ENCODE measurements at regions not wholly inside any gene's neighbourhood (a gene's known extent, or its start where the extent isn't known, plus 50 kb on each side); places are given as distances from the start of the nearest gene placed in this dataset.

DNA sequence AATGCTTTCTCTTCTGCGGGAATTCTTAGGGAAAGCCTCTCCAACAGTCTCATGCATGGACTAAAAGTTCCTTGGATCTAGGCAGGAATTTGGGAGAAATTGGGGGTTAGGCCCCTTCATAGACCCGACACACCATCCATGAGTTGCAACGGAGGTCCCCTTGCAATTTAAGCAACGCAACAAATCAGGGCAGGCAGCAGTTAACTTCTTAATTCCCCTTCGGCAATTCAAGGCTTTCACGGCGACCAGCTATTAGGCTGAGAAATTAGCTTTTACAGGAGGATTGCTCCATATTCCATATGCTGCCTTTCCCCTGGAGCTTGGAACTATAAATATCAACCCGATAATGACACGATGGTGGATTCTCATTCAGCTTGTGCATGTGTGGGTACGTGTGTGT, 241.0 kb downstream of the SHOX start:
- Histone ChIP-seq H3K27me3 (ENCODE audit: insufficient read depth, low read length) (peaks cover 17% of the 10 kb centered on the region; the same call in 1 of the 2 replicates), H3K79me2 (ENCODE audit: control insufficient read depth, insufficient read depth, low read length, unreplicated experiment) (no peaks in the 10 kb centered on the region), H2AFZ (ENCODE audit: low read length, unreplicated experiment) (no peak overlapping the region), H3K36me3 (ENCODE audit: insufficient read depth, low read length) (no peaks in the 10 kb centered on the region), H3K27ac (ENCODE audit: low read depth, low read length) (no peak overlapping the region), H3K4me3 (ENCODE audit: low read depth, low read length) (no peak overlapping the region), H3K4me1 (ENCODE audit: control insufficient read depth, insufficient read depth, low read length, unreplicated experiment) (no peaks in the 10 kb centered on the region)

DNA sequence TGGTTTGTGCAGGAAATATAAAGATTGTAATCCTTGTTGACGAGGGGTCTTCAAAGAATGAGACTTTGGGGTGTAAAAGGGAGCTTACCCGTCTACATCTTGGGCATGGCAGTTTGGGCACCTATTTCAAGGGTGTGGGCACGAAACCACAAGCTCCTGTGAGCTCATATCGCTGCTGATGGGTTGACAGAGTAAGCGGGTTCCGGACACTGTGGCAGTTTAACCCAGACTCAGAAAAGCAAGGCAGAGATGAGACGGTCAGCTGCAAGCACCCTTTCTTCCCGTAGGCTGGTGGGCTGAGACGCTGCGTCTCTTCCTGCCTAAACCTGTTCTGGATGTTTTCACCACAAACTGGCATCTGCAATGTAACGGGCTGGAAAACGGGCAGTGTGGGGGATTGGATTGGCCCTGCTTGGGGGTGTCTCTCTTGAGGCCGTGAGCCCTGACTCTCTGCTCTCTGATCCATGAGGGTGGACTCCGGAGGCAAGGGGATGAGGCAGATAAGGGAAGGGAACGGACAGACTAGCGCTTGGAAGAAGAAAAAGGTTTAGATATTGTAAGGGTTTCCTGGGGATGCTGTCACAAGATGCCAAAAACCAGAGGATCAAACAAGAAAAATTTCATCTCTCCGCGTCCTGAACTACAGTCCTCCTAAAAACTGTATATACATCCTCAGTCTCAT, 237.5 kb downstream of the SHOX start:
- H3K4me3 ChIP-seq (ENCODE audit: low read depth, low read length) = no peak overlapping the region
- no peaks in the 10 kb centered on the region for H3K4me1 ChIP-seq (ENCODE audit: control insufficient read depth, insufficient read depth, low read length, unreplicated experiment)

DNA sequence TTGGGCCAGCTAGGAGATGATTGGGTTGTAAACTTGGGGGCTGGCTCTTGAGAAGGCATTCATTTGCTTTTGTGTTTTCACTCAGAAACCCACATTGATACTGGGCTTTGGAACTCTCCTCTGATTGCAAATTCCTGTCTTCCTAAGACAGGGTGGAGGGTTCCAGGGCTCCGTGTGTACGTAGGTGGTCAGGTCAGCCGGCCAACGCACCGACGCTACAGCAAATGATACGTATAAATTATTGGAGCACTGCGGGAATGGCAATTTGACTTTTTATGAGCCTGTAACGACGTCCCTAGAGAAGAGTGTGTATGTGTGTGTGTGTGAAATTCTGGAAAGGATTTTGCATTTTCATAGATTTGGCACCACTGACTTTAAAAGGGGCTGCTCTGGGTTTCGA, 236.9 kb downstream of the SHOX start:
- Histone ChIP-seq H3K4me3 (ENCODE audit: low read depth, low read length) (no peak overlapping the region), H2AFZ (ENCODE audit: low read length, unreplicated experiment) (no peak overlapping the region), H3K4me1 (ENCODE audit: control insufficient read depth, insufficient read depth, low read length, unreplicated experiment) (no peaks in the 10 kb centered on the region), H3K79me2 (ENCODE audit: control insufficient read depth, insufficient read depth, low read length, unreplicated experiment) (no peaks in the 10 kb centered on the region), H3K27me3 (ENCODE audit: insufficient read depth, low read length) (peaks cover 17% of the 10 kb centered on the region; the same call in 1 of the 2 replicates), H3K27ac (ENCODE audit: low read depth, low read length) (no peak overlapping the region), H3K36me3 (ENCODE audit: insufficient read depth, low read length) (no peaks in the 10 kb centered on the region)

More for the DNA sequence above, 237.5 kb downstream of the SHOX start:
- no peaks in the 10 kb centered on the region for H3K36me3 ChIP-seq (ENCODE audit: insufficient read depth, low read length)
- H3K79me2 ChIP-seq (ENCODE audit: control insufficient read depth, insufficient read depth, low read length, unreplicated experiment) = no peaks in the 10 kb centered on the region
- H2AFZ ChIP-seq (ENCODE audit: low read length, unreplicated experiment) = no peak overlapping the region
- no peak overlapping the region for H3K27ac ChIP-seq (ENCODE audit: low read depth, low read length)
- peaks cover 17% of the 10 kb centered on the region; the same call in 1 of the 2 replicates for H3K27me3 ChIP-seq (ENCODE audit: insufficient read depth, low read length)

DNA sequence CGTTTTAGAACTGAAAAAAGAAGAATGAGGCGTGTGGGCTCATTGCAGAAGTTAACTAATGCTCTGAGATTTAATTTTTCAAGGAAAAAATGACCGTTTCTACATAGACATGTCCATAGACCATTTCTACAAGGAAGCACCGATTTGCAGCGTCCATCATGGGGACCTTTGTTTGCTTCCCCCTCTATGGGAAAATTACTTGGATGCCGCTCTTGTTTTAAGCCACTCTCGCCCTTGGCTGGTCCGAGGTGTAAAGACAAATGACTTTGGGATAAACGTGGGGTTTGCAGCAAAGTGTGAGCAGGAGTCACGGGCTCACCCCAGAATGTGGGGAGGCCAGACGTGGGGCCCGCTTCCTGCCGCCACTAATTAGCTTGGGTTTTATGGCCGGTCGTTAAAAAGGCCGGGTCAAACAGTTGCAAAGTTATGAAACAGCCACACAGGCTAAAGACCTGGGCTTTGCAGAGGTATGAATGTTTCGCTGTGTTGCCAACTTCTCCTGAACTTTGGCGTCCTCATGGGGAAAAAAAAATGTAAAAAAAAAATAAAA, 235.9 kb downstream of the SHOX start:
- H3K36me3 ChIP-seq (ENCODE audit: insufficient read depth, low read length) = no peaks in the 10 kb centered on the region
- H3K27ac ChIP-seq (ENCODE audit: low read depth, low read length) = no peak overlapping the region
- H2AFZ ChIP-seq (ENCODE audit: low read length, unreplicated experiment) = no peak overlapping the region
- H3K4me1 ChIP-seq (ENCODE audit: control insufficient read depth, insufficient read depth, low read length, unreplicated experiment) = no peaks in the 10 kb centered on the region
- no peak overlapping the region for H3K4me3 ChIP-seq (ENCODE audit: low read depth, low read length)
- peaks cover 17% of the 10 kb centered on the region; the same call in 1 of the 2 replicates for H3K27me3 ChIP-seq (ENCODE audit: insufficient read depth, low read length)
- no peaks in the 10 kb centered on the region for H3K79me2 ChIP-seq (ENCODE audit: control insufficient read depth, insufficient read depth, low read length, unreplicated experiment)

DNA sequence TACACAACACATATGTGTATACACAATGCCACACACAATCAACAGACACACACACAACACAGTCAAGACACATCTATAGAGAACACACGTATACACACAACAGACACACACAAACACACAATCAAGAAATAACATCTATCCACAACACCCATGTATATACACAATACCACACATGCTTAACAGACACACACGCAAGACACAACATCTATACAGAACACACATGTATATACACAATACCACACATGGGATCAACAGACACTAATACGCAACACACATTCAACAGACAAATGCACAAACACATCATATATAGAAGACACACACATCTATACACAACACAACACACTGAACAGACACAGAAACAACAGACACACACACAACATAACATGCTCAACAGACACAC, 234.8 kb downstream of the SHOX start:
- H3K27me3 ChIP-seq (ENCODE audit: insufficient read depth, low read length) = peaks cover 17% of the 10 kb centered on the region; the same call in 1 of the 2 replicates
- no peak overlapping the region for H3K4me3 ChIP-seq (ENCODE audit: low read depth, low read length)
- no peak overlapping the region for H2AFZ ChIP-seq (ENCODE audit: low read length, unreplicated experiment)
- no peaks in the 10 kb centered on the region for H3K4me1 ChIP-seq (ENCODE audit: control insufficient read depth, insufficient read depth, low read length, unreplicated experiment)
- H3K79me2 ChIP-seq (ENCODE audit: control insufficient read depth, insufficient read depth, low read length, unreplicated experiment) = no peaks in the 10 kb centered on the region
- no peaks in the 10 kb centered on the region for H3K36me3 ChIP-seq (ENCODE audit: insufficient read depth, low read length)
- H3K27ac ChIP-seq (ENCODE audit: low read depth, low read length) = no peak overlapping the region

DNA sequence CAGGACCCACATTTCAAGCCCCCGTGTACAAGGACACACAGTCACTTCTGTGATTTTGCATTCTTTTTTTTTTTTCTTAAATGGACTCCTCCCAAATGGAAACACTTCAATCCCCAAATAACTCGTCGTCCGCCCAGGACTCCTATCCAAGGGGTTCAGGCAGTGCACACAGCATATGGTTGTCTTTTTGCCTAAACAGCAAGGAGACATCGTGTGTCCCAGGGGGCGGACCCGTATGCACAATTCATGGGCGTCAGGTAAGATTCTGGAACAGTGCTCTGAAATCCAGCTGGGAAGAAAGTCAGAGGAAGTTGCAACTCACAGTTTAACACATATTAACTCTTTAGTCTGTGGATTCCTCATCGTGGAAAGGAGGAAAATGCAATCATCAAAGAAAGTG, 231.3 kb downstream of the SHOX start:
- Histone ChIP-seq H3K36me3 (ENCODE audit: insufficient read depth, low read length) (no peaks in the 10 kb centered on the region), H3K4me1 (ENCODE audit: control insufficient read depth, insufficient read depth, low read length, unreplicated experiment) (no peaks in the 10 kb centered on the region), H3K27ac (ENCODE audit: low read depth, low read length) (no peak overlapping the region), H2AFZ (ENCODE audit: low read length, unreplicated experiment) (no peak overlapping the region), H3K27me3 (ENCODE audit: insufficient read depth, low read length) (no peaks in the 10 kb centered on the region), H3K79me2 (ENCODE audit: control insufficient read depth, insufficient read depth, low read length, unreplicated experiment) (no peaks in the 10 kb centered on the region), H3K4me3 (ENCODE audit: low read depth, low read length) (no peak overlapping the region)

DNA sequence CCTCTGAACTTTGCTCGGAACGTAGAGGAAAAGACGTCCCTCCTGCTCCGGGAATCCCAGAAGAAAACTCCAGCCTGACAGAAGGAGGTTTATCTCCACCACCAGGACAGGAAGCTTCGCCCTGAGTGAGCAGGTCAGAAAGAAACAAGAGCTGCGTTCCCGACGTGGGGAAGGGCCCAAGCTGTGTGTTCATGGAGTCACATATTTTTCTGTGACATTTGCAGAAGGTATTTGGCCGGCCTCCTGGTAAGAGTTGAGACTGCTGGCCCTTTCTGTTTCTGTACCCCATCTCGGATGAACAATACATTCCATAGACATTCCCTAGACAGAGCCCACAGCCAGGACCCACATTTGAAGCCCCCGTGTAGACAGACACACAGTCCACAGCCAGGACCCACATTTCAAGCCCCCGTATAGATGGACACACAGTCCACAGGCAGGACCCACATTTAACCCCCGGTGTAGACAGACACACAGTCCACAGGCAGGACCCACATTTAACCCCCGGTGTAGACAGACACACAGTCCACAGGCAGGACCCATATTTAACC, 230.8 kb downstream of the SHOX start:
- Histone ChIP-seq H3K79me2 (ENCODE audit: control insufficient read depth, insufficient read depth, low read length, unreplicated experiment) (no peaks in the 10 kb centered on the region), H2AFZ (ENCODE audit: low read length, unreplicated experiment) (no peak overlapping the region), H3K27ac (ENCODE audit: low read depth, low read length) (no peak overlapping the region), H3K4me3 (ENCODE audit: low read depth, low read length) (no peak overlapping the region), H3K4me1 (ENCODE audit: control insufficient read depth, insufficient read depth, low read length, unreplicated experiment) (no peaks in the 10 kb centered on the region), H3K36me3 (ENCODE audit: insufficient read depth, low read length) (no peaks in the 10 kb centered on the region), H3K27me3 (ENCODE audit: insufficient read depth, low read length) (no peaks in the 10 kb centered on the region)

DNA sequence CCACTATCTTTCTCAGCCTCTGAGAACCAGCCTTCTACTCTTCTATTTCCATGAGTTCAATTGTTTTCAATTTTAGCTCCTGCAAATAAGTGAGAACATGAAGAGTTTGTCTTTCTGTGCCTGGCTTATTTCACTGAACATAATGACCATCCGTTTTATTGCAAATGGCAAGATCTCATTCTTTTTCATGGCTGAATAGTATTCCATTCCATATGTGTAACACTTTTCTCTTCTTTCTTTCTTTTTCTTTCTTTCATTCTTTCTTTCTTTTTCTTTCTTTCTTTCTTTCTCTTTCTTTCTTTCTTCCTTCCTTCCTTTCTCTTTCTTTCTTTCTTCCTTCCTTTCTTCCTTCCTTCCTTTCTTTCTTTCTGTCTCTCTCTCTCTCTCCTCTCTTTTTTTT, 228.7 kb downstream of the SHOX start:
- Histone ChIP-seq H3K4me3 (ENCODE audit: low read depth, low read length) (no peak overlapping the region), H3K27ac (ENCODE audit: low read depth, low read length) (no peak overlapping the region)

DNA sequence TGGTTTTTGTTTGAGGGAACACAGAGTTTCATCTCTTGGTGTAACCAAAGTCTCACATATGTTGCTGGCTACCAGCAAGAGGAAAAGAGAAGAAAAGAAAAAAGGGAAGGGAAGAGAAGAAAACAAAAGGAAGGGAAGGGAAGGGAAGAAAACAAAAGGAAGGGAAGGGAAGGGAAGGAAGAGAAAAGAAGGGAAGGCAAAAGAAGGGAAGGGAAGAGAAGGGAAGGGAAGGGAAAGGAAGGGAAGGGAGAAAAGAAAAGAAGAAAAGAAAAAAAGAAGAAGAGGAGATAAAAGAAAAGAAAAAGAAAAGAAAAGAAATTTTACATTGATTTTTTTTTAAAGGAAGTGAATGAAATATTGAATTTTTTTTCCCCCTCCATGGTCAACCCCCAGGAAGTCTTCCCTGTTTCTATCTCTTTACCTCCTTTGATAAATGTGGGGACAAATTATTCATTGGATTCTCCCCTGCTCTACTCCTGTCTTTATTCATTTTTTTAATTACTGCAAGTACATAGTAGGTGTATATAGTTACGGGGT, 228.0 kb downstream of the SHOX start:
- Histone ChIP-seq H3K4me3 (ENCODE audit: low read depth, low read length) (no peak overlapping the region), H3K79me2 (ENCODE audit: control insufficient read depth, insufficient read depth, low read length, unreplicated experiment) (no peaks in the 10 kb centered on the region), H3K4me1 (ENCODE audit: control insufficient read depth, insufficient read depth, low read length, unreplicated experiment) (no peaks in the 10 kb centered on the region), H3K27ac (ENCODE audit: low read depth, low read length) (no peak overlapping the region), H2AFZ (ENCODE audit: low read length, unreplicated experiment) (no peak overlapping the region), H3K36me3 (ENCODE audit: insufficient read depth, low read length) (no peaks in the 10 kb centered on the region), H3K27me3 (ENCODE audit: insufficient read depth, low read length) (no peaks in the 10 kb centered on the region)

More for the DNA sequence above, 228.7 kb downstream of the SHOX start:
- no peaks in the 10 kb centered on the region for H3K4me1 ChIP-seq (ENCODE audit: control insufficient read depth, insufficient read depth, low read length, unreplicated experiment)
- H3K27me3 ChIP-seq (ENCODE audit: insufficient read depth, low read length) = no peaks in the 10 kb centered on the region
- H3K79me2 ChIP-seq (ENCODE audit: control insufficient read depth, insufficient read depth, low read length, unreplicated experiment) = no peaks in the 10 kb centered on the region
- H3K36me3 ChIP-seq (ENCODE audit: insufficient read depth, low read length) = no peaks in the 10 kb centered on the region
- H2AFZ ChIP-seq (ENCODE audit: low read length, unreplicated experiment) = no peak overlapping the region

DNA sequence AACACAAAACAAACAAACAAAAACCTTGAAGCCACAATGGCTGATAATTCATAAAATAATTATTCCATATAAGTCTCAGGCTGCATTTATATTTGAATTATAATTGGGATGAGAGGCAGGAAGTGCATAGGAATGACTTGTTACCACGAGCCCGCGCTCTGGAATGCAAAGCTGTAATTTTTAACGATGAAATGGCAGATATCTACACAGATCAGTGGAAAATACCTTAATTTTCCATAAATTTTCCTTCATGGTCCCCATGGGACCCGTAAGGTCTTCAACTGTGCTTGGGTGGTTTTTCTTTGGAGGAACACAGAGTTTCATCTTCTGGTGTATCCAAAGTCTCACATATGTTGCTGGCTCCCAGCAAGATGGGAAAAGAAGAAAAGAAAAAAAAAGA, 226.8 kb downstream of the SHOX start:
- Histone ChIP-seq H3K79me2 (ENCODE audit: control insufficient read depth, insufficient read depth, low read length, unreplicated experiment) (no peaks in the 10 kb centered on the region), H3K4me3 (ENCODE audit: low read depth, low read length) (no peak overlapping the region), H3K27me3 (ENCODE audit: insufficient read depth, low read length) (no peaks in the 10 kb centered on the region), H3K4me1 (ENCODE audit: control insufficient read depth, insufficient read depth, low read length, unreplicated experiment) (no peaks in the 10 kb centered on the region), H3K36me3 (ENCODE audit: insufficient read depth, low read length) (no peaks in the 10 kb centered on the region), H2AFZ (ENCODE audit: low read length, unreplicated experiment) (no peak overlapping the region), H3K27ac (ENCODE audit: low read depth, low read length) (no peak overlapping the region)

Data from ACC112 (cell line).